ENCODE measurements at regions not wholly inside any gene's neighbourhood (a gene's known extent, or its start where the extent isn't known, plus 50 kb on each side); places are given as distances from the start of the nearest gene placed in this dataset.

DNA sequence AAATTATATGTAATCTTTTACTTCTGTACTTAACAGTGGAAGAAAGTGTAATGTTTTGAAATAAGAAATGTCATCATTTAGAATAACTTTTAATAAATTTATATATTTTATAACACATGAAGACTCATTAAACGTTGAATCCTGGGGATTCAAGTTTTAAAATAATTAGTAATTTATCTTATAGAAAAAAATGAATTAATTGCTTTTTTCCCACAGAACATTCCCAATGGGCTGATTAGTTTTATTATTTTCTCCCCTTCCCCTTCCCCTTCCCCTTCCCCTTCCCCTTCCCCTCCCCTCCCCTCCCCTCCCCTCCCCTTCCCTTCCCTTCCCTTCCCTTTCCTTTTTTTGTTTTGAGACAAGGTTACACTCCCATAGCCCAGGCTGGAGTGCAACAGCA is 79.7 kb downstream of the MRPS30 start:
- H3K9ac ChIP-seq (ENCODE audit: low read length) = no peak overlapping the region
- H3K79me2 ChIP-seq (replicated peaks; ENCODE audit: insufficient read depth, low read length) = no peaks in the 10 kb centered on the region
- H3K4me3 ChIP-seq (ENCODE audit: low read length) = no peak overlapping the region
- no peaks in the 10 kb centered on the region for H3K9me3 ChIP-seq (ENCODE audit: low read length)
- H3K36me3 ChIP-seq (ENCODE audit: insufficient read depth, low read length) = no peaks in the 10 kb centered on the region
- H4K20me1 ChIP-seq (ENCODE audit: insufficient read depth) = no peaks in the 10 kb centered on the region
- no peak overlapping the region for H3K27ac ChIP-seq (ENCODE audit: low read length)
- no peak overlapping the region for H2AFZ ChIP-seq (ENCODE audit: low read depth, low read length)
- H3K27me3 ChIP-seq (ENCODE audit: insufficient read depth, low read depth, low read length) = no peaks in the 10 kb centered on the region
- no peak overlapping the region for H3K4me2 ChIP-seq (ENCODE audit: low read length)
- H3K9me2 ChIP-seq (ENCODE audit: insufficient read depth, low read length) = no peaks in the 10 kb centered on the region
- TF ChIP-seq, protein P1, sequence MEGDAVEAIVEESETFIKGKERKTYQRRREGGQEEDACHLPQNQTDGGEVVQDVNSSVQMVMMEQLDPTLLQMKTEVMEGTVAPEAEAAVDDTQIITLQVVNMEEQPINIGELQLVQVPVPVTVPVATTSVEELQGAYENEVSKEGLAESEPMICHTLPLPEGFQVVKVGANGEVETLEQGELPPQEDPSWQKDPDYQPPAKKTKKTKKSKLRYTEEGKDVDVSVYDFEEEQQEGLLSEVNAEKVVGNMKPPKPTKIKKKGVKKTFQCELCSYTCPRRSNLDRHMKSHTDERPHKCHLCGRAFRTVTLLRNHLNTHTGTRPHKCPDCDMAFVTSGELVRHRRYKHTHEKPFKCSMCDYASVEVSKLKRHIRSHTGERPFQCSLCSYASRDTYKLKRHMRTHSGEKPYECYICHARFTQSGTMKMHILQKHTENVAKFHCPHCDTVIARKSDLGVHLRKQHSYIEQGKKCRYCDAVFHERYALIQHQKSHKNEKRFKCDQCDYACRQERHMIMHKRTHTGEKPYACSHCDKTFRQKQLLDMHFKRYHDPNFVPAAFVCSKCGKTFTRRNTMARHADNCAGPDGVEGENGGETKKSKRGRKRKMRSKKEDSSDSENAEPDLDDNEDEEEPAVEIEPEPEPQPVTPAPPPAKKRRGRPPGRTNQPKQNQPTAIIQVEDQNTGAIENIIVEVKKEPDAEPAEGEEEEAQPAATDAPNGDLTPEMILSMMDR (IDR thresholded peaks at IDR 0.05; ENCODE audit: poor library complexity, severe bottlenecking) = no peak
- no peak for TF ChIP-seq EZH2 (IDR thresholded peaks at IDR 0.05; ENCODE audit: borderline replicate concordance, insufficient read depth, low read length, poor library complexity, severe bottlenecking)
- no peak for TF ChIP-seq REST (IDR thresholded peaks at IDR 0.05; ENCODE audit: borderline replicate concordance)
- TF ChIP-seq POLR2AphosphoS5 (IDR thresholded peaks at IDR 0.05) = no peak
- no peak for TF ChIP-seq MXI1 (conservative IDR thresholded peaks at IDR 0.05; ENCODE audit: poor library complexity, severe bottlenecking)
- no peak for TF ChIP-seq TAF1 (IDR thresholded peaks at IDR 0.05; ENCODE audit: low read depth)
- TF ChIP-seq SMC3 (conservative IDR thresholded peaks at IDR 0.05; ENCODE audit: poor library complexity) = no peak
- no peak for TF ChIP-seq EP300 (conservative IDR thresholded peaks at IDR 0.05; ENCODE audit: poor library complexity, severe bottlenecking)
- no peak for TF ChIP-seq RAD21 (conservative IDR thresholded peaks at IDR 0.05)
- no peaks in the 10 kb centered on the region for H3F3A ChIP-seq (ENCODE audit: insufficient read depth, low read length, poor library complexity, severe bottlenecking)

DNA sequence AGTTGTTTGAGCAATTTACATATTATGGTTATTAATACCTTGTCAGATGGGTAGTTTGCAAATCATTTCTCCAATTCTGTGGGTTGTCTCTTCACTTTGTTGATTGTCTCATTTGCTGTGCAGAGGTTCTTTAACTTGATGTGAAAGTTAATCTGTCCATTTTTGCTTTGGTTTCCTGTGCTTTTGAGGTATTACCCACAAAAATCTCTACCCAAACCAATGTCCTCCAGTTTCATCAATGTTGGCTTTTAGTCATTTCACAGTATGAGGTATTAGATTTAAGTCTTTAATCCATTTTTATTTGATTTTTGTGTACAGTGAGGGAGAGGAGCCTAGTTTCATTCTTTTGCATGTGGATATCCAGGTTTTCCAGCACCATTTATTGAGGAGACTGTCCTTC is 82.4 kb downstream of the MRPS30 start:
- H3F3A ChIP-seq (ENCODE audit: insufficient read depth, low read length, poor library complexity, severe bottlenecking) = no peaks in the 10 kb centered on the region
- no peak overlapping the region for H2AFZ ChIP-seq (ENCODE audit: low read depth, low read length)
- H3K79me2 ChIP-seq (replicated peaks; ENCODE audit: insufficient read depth, low read length) = no peaks in the 10 kb centered on the region
- H3K27me3 ChIP-seq (ENCODE audit: insufficient read depth, low read depth, low read length) = no peaks in the 10 kb centered on the region
- no peak overlapping the region for H3K4me3 ChIP-seq (ENCODE audit: low read length)
- H3K36me3 ChIP-seq (ENCODE audit: insufficient read depth, low read length) = no peaks in the 10 kb centered on the region
- H3K9ac ChIP-seq (ENCODE audit: low read length) = no peak overlapping the region
- H3K9me3 ChIP-seq (ENCODE audit: low read length) = no peaks in the 10 kb centered on the region
- no peak overlapping the region for H3K4me2 ChIP-seq (ENCODE audit: low read length)
- H4K20me1 ChIP-seq (ENCODE audit: insufficient read depth) = no peaks in the 10 kb centered on the region
- no peak for TF ChIP-seq MXI1 (conservative IDR thresholded peaks at IDR 0.05; ENCODE audit: poor library complexity, severe bottlenecking)
- no peak for TF ChIP-seq RAD21 (conservative IDR thresholded peaks at IDR 0.05)
- no peak for TF ChIP-seq REST (IDR thresholded peaks at IDR 0.05; ENCODE audit: borderline replicate concordance)
- no peak for TF ChIP-seq EP300 (conservative IDR thresholded peaks at IDR 0.05; ENCODE audit: poor library complexity, severe bottlenecking)
- TF ChIP-seq POLR2AphosphoS5 (IDR thresholded peaks at IDR 0.05) = no peak
- TF ChIP-seq SMC3 (conservative IDR thresholded peaks at IDR 0.05; ENCODE audit: poor library complexity) = no peak
- TF ChIP-seq TAF1 (IDR thresholded peaks at IDR 0.05; ENCODE audit: low read depth) = no peak
- TF ChIP-seq, protein P1 (IDR thresholded peaks at IDR 0.05; ENCODE audit: poor library complexity, severe bottlenecking) = no peak
- TF ChIP-seq EZH2 (IDR thresholded peaks at IDR 0.05; ENCODE audit: borderline replicate concordance, insufficient read depth, low read length, poor library complexity, severe bottlenecking) = no peak
- H3K9me2 ChIP-seq (ENCODE audit: insufficient read depth, low read length) = no peaks in the 10 kb centered on the region
- no peak overlapping the region for H3K27ac ChIP-seq (ENCODE audit: low read length)
